ENCODE measurements at regions not wholly inside any gene's neighbourhood (a gene's known extent, or its start where the extent isn't known, plus 50 kb on each side); places are given as distances from the start of the nearest gene placed in this dataset.

DNA sequence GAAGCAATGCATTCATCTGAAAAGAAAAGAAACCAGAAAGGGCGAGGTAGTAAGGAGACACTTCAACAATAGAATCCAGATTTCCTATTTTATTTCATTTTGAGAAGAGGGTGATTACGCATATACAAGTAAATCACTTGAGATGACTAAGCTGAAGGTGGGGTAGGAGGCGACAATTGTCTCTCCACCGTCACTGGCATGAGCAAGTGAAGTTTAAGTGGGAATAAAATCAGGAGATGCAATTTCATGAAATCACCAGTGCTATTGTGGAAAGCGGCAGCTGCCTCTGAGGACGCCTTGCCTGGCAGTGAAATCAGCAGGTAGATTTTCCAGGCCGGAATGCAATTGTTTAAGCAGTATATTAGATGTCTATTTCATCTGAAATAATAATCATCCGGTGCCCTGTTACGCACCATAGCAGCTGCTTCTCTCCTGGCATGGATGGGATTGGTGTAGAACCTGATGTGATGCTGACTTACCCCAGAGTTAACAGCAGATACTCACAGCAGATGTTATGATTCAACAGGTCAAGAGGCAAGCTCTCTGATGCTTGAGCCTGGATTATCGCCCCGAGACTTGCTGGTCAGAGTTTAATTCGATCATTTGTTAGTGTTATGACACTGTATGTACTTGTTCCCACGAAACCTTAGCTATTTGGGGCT, 64.3 kb downstream of the RASL11A start:
- no peak for ATAC-seq
- no peaks in the 10 kb centered on the region for H3K79me2 ChIP-seq (replicated peaks; ENCODE audit: insufficient read depth)
- no peak for TF ChIP-seq STAT1 (IDR thresholded peaks at IDR 0.05; ENCODE audit: unreplicated experiment)
- no peaks in the 10 kb centered on the region for H4K20me1 ChIP-seq (replicated peaks; ENCODE audit: insufficient read depth)
- no peaks in the 10 kb centered on the region for H3K36me3 ChIP-seq (ENCODE audit: insufficient read depth)
- no peaks in the 10 kb centered on the region for H3K27me3 ChIP-seq (ENCODE audit: insufficient read depth)
- Mint-ChIP-seq H3K27me3 (ENCODE audit: insufficient read depth, low read depth, poor library complexity) (no peaks in the 10 kb centered on the region), H3K4me3 (no peak overlapping the region), H3K4me1 (peaks cover 35% of the 10 kb centered on the region), H3K27ac (peak overlapping the region; percentile 47; the same call in 1 of the 2 replicates), H3K36me3 (ENCODE audit: low read depth) (no peaks in the 10 kb centered on the region), H3K9me3 (no peaks in the 10 kb centered on the region)
- no peak overlapping the region for H3K4me3 ChIP-seq
- no peaks in the 10 kb centered on the region; the same call in 1 of the 2 replicates for H3K4me1 ChIP-seq (ENCODE audit: insufficient read depth)
- H3K4me2 ChIP-seq: no peak overlapping the region
- no peaks in the 10 kb centered on the region for H3K9me2 ChIP-seq (ENCODE audit: insufficient read depth)
- H3F3A ChIP-seq (replicated peaks; ENCODE audit: low read depth): no peaks in the 10 kb centered on the region
- DNase-seq (ENCODE audit: low spot score): no peak
- H2AFZ ChIP-seq: peak overlapping the region; percentile 84
- no peak overlapping the region for H3K27ac ChIP-seq (ENCODE audit: low read depth)

DNA sequence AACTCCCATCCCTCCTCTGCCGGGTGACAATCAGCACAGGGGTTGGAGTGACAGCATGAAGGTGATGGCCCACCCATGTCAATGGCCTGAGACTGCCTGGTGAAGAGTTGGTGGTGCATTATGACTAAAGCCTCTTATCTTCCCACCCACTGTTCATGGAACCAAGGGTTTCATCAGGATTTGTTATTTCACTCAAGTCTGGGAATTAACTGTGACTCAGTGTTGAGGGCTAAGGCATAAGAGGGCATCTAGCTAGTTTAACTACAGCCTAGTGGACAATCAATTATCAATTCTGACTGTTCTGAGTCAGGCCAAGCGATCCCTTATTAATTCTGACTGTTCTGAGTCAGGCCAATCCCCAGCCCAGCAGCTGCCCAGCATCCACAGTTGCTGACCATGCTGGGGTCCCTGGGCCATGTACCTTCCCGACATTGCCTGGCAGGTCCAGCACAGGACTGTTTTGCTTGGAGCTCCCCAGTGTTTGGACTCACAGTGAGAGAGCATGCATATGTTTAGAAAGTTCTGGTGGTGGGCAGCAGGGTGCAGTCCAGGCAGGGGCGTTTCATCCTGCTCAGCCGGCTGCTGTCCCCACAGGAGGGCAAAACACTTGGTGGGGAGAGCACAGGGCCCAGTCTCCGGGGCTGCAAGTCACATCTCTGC, 65.5 kb downstream of the RASL11A start:
- Histone ChIP-seq H3K27ac (ENCODE audit: low read depth) (no peak overlapping the region), H3K4me1 (ENCODE audit: insufficient read depth) (no peaks in the 10 kb centered on the region; the same call in 1 of the 2 replicates), H3K9me2 (ENCODE audit: insufficient read depth) (no peaks in the 10 kb centered on the region), H3K36me3 (ENCODE audit: insufficient read depth) (no peaks in the 10 kb centered on the region), H2AFZ (peak overlapping the region; percentile 84), H3F3A (replicated peaks; ENCODE audit: low read depth) (no peaks in the 10 kb centered on the region), H3K27me3 (ENCODE audit: insufficient read depth) (no peaks in the 10 kb centered on the region), H4K20me1 (replicated peaks; ENCODE audit: insufficient read depth) (no peaks in the 10 kb centered on the region), H3K79me2 (replicated peaks; ENCODE audit: insufficient read depth) (no peaks in the 10 kb centered on the region), H3K4me2 (no peak overlapping the region), H3K4me3 (no peak overlapping the region)
- TF ChIP-seq, protein P1, sequence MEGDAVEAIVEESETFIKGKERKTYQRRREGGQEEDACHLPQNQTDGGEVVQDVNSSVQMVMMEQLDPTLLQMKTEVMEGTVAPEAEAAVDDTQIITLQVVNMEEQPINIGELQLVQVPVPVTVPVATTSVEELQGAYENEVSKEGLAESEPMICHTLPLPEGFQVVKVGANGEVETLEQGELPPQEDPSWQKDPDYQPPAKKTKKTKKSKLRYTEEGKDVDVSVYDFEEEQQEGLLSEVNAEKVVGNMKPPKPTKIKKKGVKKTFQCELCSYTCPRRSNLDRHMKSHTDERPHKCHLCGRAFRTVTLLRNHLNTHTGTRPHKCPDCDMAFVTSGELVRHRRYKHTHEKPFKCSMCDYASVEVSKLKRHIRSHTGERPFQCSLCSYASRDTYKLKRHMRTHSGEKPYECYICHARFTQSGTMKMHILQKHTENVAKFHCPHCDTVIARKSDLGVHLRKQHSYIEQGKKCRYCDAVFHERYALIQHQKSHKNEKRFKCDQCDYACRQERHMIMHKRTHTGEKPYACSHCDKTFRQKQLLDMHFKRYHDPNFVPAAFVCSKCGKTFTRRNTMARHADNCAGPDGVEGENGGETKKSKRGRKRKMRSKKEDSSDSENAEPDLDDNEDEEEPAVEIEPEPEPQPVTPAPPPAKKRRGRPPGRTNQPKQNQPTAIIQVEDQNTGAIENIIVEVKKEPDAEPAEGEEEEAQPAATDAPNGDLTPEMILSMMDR (conservative IDR thresholded peaks at IDR 0.05; ENCODE audit: low read depth in 2 of 2): no peak
- TF ChIP-seq, protein P2, sequence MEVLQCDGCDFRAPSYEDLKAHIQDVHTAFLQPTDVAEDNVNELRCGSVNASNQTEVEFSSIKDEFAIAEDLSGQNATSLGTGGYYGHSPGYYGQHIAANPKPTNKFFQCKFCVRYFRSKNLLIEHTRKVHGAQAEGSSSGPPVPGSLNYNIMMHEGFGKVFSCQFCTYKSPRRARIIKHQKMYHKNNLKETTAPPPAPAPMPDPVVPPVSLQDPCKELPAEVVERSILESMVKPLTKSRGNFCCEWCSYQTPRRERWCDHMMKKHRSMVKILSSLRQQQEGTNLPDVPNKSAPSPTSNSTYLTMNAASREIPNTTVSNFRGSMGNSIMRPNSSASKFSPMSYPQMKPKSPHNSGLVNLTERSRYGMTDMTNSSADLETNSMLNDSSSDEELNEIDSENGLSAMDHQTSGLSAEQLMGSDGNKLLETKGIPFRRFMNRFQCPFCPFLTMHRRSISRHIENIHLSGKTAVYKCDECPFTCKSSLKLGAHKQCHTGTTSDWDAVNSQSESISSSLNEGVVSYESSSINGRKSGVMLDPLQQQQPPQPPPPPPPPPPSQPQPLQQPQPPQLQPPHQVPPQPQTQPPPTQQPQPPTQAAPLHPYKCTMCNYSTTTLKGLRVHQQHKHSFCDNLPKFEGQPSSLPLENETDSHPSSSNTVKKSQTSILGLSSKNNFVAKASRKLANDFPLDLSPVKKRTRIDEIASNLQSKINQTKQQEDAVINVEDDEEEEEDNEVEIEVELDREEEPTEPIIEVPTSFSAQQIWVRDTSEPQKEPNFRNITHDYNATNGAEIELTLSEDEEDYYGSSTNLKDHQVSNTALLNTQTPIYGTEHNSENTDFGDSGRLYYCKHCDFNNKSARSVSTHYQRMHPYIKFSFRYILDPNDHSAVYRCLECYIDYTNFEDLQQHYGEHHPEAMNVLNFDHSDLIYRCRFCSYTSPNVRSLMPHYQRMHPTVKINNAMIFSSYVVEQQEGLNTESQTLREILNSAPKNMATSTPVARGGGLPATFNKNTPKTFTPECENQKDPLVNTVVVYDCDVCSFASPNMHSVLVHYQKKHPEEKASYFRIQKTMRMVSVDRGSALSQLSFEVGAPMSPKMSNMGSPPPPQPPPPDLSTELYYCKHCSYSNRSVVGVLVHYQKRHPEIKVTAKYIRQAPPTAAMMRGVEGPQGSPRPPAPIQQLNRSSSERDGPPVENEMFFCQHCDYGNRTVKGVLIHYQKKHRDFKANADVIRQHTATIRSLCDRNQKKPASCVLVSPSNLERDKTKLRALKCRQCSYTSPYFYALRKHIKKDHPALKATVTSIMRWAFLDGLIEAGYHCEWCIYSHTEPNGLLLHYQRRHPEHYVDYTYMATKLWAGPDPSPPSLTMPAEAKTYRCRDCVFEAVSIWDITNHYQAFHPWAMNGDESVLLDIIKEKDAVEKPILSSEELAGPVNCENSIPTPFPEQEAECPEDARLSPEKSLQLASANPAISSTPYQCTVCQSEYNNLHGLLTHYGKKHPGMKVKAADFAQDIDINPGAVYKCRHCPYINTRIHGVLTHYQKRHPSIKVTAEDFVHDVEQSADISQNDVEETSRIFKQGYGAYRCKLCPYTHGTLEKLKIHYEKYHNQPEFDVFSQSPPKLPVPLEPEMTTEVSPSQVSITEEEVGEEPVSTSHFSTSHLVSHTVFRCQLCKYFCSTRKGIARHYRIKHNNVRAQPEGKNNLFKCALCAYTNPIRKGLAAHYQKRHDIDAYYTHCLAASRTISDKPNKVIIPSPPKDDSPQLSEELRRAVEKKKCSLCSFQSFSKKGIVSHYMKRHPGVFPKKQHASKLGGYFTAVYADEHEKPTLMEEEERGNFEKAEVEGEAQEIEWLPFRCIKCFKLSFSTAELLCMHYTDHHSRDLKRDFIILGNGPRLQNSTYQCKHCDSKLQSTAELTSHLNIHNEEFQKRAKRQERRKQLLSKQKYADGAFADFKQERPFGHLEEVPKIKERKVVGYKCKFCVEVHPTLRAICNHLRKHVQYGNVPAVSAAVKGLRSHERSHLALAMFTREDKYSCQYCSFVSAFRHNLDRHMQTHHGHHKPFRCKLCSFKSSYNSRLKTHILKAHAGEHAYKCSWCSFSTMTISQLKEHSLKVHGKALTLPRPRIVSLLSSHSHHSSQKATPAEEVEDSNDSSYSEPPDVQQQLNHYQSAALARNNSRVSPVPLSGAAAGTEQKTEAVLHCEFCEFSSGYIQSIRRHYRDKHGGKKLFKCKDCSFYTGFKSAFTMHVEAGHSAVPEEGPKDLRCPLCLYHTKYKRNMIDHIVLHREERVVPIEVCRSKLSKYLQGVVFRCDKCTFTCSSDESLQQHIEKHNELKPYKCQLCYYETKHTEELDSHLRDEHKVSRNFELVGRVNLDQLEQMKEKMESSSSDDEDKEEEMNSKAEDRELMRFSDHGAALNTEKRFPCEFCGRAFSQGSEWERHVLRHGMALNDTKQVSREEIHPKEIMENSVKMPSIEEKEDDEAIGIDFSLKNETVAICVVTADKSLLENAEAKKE (CRISPR knock-in tag; IDR thresholded peaks at IDR 0.05): no peak
- TF ChIP-seq, protein P3, sequence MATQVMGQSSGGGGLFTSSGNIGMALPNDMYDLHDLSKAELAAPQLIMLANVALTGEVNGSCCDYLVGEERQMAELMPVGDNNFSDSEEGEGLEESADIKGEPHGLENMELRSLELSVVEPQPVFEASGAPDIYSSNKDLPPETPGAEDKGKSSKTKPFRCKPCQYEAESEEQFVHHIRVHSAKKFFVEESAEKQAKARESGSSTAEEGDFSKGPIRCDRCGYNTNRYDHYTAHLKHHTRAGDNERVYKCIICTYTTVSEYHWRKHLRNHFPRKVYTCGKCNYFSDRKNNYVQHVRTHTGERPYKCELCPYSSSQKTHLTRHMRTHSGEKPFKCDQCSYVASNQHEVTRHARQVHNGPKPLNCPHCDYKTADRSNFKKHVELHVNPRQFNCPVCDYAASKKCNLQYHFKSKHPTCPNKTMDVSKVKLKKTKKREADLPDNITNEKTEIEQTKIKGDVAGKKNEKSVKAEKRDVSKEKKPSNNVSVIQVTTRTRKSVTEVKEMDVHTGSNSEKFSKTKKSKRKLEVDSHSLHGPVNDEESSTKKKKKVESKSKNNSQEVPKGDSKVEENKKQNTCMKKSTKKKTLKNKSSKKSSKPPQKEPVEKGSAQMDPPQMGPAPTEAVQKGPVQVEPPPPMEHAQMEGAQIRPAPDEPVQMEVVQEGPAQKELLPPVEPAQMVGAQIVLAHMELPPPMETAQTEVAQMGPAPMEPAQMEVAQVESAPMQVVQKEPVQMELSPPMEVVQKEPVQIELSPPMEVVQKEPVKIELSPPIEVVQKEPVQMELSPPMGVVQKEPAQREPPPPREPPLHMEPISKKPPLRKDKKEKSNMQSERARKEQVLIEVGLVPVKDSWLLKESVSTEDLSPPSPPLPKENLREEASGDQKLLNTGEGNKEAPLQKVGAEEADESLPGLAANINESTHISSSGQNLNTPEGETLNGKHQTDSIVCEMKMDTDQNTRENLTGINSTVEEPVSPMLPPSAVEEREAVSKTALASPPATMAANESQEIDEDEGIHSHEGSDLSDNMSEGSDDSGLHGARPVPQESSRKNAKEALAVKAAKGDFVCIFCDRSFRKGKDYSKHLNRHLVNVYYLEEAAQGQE (IDR thresholded peaks at IDR 0.05; ENCODE audit: unreplicated experiment): no peak
- H3K36me3 Mint-ChIP-seq (ENCODE audit: low read depth): no peaks in the 10 kb centered on the region
- H3K9me3 Mint-ChIP-seq: no peaks in the 10 kb centered on the region
- peak; percentile 45 for ATAC-seq
- H3K27me3 Mint-ChIP-seq (ENCODE audit: insufficient read depth, low read depth, poor library complexity): no peaks in the 10 kb centered on the region
- H3K4me3 Mint-ChIP-seq: no peak overlapping the region
- H3K4me1 Mint-ChIP-seq: peaks cover 41% of the 10 kb centered on the region
- no peak for DNase-seq (ENCODE audit: low spot score)
- H3K27ac Mint-ChIP-seq: no peak overlapping the region

All from GM23338 (cell line).